GM10266 (cell line): ENCODE measurements at regions not wholly inside any gene's neighbourhood (a gene's known extent, or its start where the extent isn't known, plus 50 kb on each side); places are given as distances from the start of the nearest gene placed in this dataset.

Source experiments
- DNase-seq: peaks from one replicate; pipeline ENCODE4 v3.0.0; 2012; ENCODE audit errors: extremely low spot score
- TF ChIP-seq, protein P1 (sequence below): IDR thresholded peaks from 2 replicates; pipeline ENCODE4 v1.5.1; 2012; ENCODE audit warnings: mild to moderate bottlenecking, low read depth; ENCODE audit not compliant: control insufficient read depth, insufficient read depth; ENCODE audit errors: missing control alignments

DNA sequence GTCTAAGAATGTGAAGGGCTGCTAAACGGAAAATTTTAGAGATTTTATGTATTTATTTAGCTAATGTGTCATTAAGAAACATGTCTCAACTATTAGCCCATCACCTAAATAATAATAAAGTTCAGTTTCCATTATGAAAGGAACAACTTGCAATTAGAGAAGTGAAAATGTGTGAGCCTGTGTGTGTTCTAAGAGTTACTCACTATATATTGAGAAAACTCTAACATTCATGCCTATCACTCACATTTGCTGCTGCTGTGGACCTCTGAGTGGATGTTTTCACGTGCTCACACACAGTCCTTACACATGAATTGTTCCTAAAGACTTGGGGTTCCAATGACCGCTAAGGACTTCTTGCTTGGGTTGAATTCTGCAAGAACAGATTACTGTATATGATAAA, 364.0 kb downstream of the TMA16 start:
- TF ChIP-seq, protein P1, sequence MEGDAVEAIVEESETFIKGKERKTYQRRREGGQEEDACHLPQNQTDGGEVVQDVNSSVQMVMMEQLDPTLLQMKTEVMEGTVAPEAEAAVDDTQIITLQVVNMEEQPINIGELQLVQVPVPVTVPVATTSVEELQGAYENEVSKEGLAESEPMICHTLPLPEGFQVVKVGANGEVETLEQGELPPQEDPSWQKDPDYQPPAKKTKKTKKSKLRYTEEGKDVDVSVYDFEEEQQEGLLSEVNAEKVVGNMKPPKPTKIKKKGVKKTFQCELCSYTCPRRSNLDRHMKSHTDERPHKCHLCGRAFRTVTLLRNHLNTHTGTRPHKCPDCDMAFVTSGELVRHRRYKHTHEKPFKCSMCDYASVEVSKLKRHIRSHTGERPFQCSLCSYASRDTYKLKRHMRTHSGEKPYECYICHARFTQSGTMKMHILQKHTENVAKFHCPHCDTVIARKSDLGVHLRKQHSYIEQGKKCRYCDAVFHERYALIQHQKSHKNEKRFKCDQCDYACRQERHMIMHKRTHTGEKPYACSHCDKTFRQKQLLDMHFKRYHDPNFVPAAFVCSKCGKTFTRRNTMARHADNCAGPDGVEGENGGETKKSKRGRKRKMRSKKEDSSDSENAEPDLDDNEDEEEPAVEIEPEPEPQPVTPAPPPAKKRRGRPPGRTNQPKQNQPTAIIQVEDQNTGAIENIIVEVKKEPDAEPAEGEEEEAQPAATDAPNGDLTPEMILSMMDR: no peak
- DNase-seq: no peak

DNA sequence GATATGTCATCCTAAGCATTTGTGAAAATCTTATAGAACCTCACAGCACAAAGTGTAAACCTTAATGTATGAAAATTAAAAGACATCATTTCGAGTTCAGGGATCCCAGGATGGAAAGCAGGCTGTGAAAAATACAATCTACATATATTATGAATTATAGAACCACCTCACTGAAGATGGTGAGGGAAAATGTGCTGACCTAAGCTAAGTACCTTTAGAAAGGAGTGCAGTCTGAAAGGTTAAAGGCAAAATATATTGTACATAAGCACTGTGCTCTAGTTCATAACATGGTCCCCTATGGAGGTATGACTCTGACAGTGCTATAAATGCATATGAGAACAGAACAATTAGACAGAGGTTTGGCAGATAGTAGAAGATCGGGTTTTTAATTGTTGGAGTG, 368.6 kb downstream of the TMA16 start:
- no peak for DNase-seq
- TF ChIP-seq, protein P1: no peak

DNA sequence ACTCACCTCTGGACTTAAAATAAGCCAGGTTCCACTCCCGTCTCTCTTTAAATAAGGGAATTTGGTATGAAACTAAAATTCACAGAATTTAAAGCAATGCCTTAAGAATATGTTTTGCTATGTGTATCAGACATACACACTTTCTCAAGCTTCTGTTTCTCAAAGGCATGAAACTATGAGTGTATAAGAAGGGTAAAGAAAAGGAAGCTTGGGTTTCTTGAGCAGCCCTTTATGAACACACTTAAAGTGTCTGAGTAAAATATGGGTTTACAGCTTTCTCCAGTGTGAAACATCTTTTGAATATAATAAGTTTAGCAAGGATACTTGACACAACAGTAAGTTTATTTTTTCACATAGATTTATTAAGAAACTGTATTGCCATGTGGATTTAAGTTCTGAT, 370.5 kb downstream of the TMA16 start:
- TF ChIP-seq, protein P1: no peak
- no peak for DNase-seq

DNA sequence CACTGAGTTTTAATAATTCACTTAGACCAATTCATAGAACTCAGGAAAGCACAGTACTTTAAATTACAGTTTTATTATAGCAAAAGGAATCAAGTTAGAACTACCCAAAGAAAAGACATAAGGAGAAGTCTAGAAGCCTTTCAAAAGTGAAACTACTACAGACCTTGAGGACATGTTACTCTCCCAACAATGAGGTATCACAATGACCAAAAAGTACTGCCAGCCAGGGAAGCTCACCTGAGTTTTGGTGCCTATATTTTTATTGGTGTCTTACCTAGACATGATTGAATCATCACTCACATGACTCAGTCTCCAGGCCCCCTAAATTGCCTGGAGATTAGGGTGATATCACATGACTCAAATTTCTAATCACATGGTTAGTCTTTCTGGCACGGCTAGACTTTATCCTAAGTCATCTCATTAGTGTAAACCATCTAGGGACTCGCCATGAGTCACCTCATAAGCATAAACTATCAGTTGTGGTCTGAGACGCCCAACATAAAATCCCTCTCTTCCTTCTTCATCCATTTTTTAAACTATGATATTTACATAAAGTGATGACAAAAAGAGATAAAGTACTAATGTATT, 372.3 kb downstream of the TMA16 start:
- TF ChIP-seq, protein P1: no peak
- no peak for DNase-seq

DNA sequence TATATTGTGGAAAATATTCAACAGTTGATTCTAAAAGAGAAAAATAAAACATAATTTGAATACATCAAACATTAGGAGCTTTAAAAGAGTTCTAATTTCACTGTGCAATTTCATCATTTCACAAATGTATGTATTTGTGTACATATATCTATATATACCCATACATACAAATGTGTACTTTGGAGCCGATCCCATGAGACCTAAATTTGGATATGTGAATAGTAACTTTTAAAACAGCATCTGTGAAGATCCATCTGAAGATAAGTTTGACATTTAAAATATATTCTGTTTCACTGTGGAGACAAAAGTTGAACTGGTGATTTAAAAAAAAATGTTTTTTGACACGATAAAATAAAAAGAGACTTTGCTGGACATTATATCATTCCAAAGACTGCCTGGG, 374.0 kb downstream of the TMA16 start:
- TF ChIP-seq, protein P1: no peak
- DNase-seq: no peak

DNA sequence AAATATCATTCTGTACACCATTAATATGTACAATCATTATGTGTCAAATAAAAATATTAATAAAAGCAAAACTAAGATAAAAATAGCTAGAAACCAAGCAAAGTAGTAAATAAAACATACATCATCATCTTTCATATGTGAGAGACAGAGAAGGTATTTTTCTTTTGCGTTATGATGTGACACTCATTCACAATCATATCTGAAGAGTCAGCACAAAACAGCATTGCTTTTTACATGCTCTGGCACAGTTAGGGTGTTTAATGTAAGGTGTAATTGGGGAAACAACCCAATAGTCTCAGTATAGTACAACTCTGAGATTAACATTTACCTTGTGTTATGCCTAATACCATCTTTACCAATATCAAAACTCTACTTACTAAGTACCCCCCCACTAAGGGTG, 376.6 kb downstream of the TMA16 start:
- DNase-seq: no peak
- TF ChIP-seq, protein P1: no peak

DNA sequence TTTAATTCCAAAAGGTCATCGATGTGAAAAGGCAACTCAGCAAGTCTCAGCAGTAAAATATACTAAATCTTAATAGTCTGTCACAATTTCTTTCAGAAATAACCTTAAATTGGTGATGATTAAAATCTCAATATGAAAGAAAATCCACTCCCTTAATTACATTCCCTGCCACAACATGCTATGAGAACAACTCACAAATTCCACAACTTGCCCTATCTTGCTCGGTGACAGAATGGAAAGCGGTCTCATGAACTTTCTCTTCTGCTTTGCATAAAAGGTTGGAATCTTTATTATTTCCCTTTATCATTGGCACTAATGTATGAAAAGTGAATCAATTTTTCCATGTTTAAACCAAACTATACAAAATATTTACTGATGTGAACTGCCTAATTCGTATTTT, 380.8 kb downstream of the TMA16 start:
- TF ChIP-seq, protein P1: no peak
- DNase-seq: no peak
